Activated B cell treated with CpG ODN at 0.5 μM for 24 hours (primary cell): ENCODE measurements at regions not wholly inside any gene's neighbourhood (a gene's known extent, or its start where the extent isn't known, plus 50 kb on each side); places are given as distances from the start of the nearest gene placed in this dataset.

Experiments
- ATAC-seq: fragments of 200-7000 bp; cut with Tn5 transposase; one replicate; pipeline ENCODE4 v1.10.0; 2021; ENCODE audit warnings: low read depth, mild to moderate bottlenecking, moderate library complexity
- CTCF ChIA-PET: fragments of 350-600 bp; sonication (Branson Sonifier 250); formaldehyde crosslinking; loops from one replicate; lab custom pipeline; 2021; ENCODE audit warnings: antibody characterized with exemption; lab: Charles Lee
- POLR2A ChIA-PET: fragments of 350-600 bp; sonication (Branson Sonifier 250); formaldehyde crosslinking; loops from one replicate; lab custom pipeline; 2021; ENCODE audit warnings: antibody characterized with exemption; lab: Charles Lee
- DNase-seq: peaks from one replicate; pipeline ENCODE4 v3.0.0; 2022
- H3K27ac Mint-ChIP-seq: one replicate; pipeline ENCODE4 v1.8.0; 2020; ENCODE audit warnings: mixed read lengths
- H3K27me3 Mint-ChIP-seq: one replicate; pipeline ENCODE4 v1.8.0; 2021; ENCODE audit warnings: mixed read lengths
- H3K36me3 Mint-ChIP-seq: one replicate; pipeline ENCODE4 v1.8.0; 2021; ENCODE audit warnings: low read depth, mixed read lengths
- H3K4me1 Mint-ChIP-seq: one replicate; pipeline ENCODE4 v1.8.0; 2021; ENCODE audit warnings: mixed read lengths
- H3K4me3 Mint-ChIP-seq: one replicate; pipeline ENCODE4 v1.8.0; 2020; ENCODE audit warnings: mild to moderate bottlenecking, mixed read lengths
- H3K9me3 Mint-ChIP-seq: one replicate; pipeline ENCODE4 v1.8.0; 2020; ENCODE audit warnings: mixed read lengths
- CTCF ChIP-seq: fragments of 200-600 bp; IDR thresholded peaks from one replicate; pipeline ENCODE4 v1.8.0; 2022; ENCODE audit warnings: antibody characterized with exemption, mild to moderate bottlenecking
- intact Hi-C: fragments of 100-400 bp; cut with micrococcal nuclease; formaldehyde crosslinking; loops from one replicate; pipeline ENCODE4 v1.15.1; 2024

- DNase-seq (no peak), ATAC-seq (no peak)
- TF ChIP-seq CTCF: no peak
- no peak overlapping the region for H3K27ac Mint-ChIP-seq
- H3K36me3 Mint-ChIP-seq: no peaks in the 10 kb centered on the region
- no peak overlapping the region for H3K4me3 Mint-ChIP-seq
- intact Hi-C loops: no loop called here
- H3K9me3 Mint-ChIP-seq: no peaks in the 10 kb centered on the region
- POLR2A ChIA-PET: no interaction called here
- CTCF ChIA-PET: no interaction called here
- no peaks in the 10 kb centered on the region for H3K4me1 Mint-ChIP-seq
- peaks cover 11% of the 10 kb centered on the region for H3K27me3 Mint-ChIP-seq
Measured at GRCh38 chr11:129286813-129287212, 88.8 kb upstream of the BARX2 start.

GRCh38 chr11:129285402-129285786 lies 90.3 kb upstream of the BARX2 start:
- no peak for ATAC-seq
- CTCF ChIA-PET: no interaction called here
- H3K4me1 Mint-ChIP-seq: peaks cover 3% of the 10 kb centered on the region

GRCh38 chr11:129283141-129283540 lies 91.0 kb upstream of the ARHGAP32 start:
- ATAC-seq (no peak), DNase-seq (no peak)
- no peak for TF ChIP-seq CTCF
- intact Hi-C loops: no loop called here
- Mint-ChIP-seq H3K36me3 (no peaks in the 10 kb centered on the region), H3K27me3 (peaks cover 19% of the 10 kb centered on the region), H3K4me3 (no peak overlapping the region), H3K4me1 (peaks cover 14% of the 10 kb centered on the region), H3K27ac (no peak overlapping the region), H3K9me3 (no peaks in the 10 kb centered on the region)
- CTCF ChIA-PET: no interaction called here
- POLR2A ChIA-PET: no interaction called here

More at GRCh38 chr11:129285402-129285786, 90.3 kb upstream of the BARX2 start:
- Mint-ChIP-seq H3K27ac (no peak overlapping the region), H3K4me3 (no peak overlapping the region), H3K27me3 (peaks cover 17% of the 10 kb centered on the region), H3K9me3 (no peaks in the 10 kb centered on the region), H3K36me3 (no peaks in the 10 kb centered on the region)
- intact Hi-C loops: no loop called here
- POLR2A ChIA-PET: no interaction called here
- no peak for DNase-seq
- no peak for TF ChIP-seq CTCF

GRCh38 chr11:129282634-129283033 lies 90.5 kb upstream of the ARHGAP32 start:
- peaks cover 21% of the 10 kb centered on the region for H3K27me3 Mint-ChIP-seq
- no peak for TF ChIP-seq CTCF
- H3K27ac Mint-ChIP-seq: no peak overlapping the region
- ChIA-PET CTCF (no interaction called here), POLR2A (no interaction called here)
- intact Hi-C loops: no loop called here
- ATAC-seq: no peak
- DNase-seq: no peak
- H3K9me3 Mint-ChIP-seq: no peaks in the 10 kb centered on the region
- H3K36me3 Mint-ChIP-seq: no peaks in the 10 kb centered on the region
- peaks cover 18% of the 10 kb centered on the region for H3K4me1 Mint-ChIP-seq
- H3K4me3 Mint-ChIP-seq: no peak overlapping the region

- H3K36me3 Mint-ChIP-seq: no peaks in the 10 kb centered on the region
- H3K4me1 Mint-ChIP-seq: peaks cover 21% of the 10 kb centered on the region
- POLR2A ChIA-PET: no interaction called here
Measured at GRCh38 chr11:129281471-129282415, 89.6 kb upstream of the ARHGAP32 start.

More at GRCh38 chr11:129281471-129282415, 89.6 kb upstream of the ARHGAP32 start:
- Mint-ChIP-seq H3K27ac (no peak overlapping the region), H3K4me3 (no peak overlapping the region), H3K27me3 (peaks cover 26% of the 10 kb centered on the region), H3K9me3 (no peaks in the 10 kb centered on the region)
- CTCF ChIA-PET: no interaction called here
- ATAC-seq (no peak), DNase-seq (no peak)
- no peak for TF ChIP-seq CTCF
- intact Hi-C loops: no loop called here
